Left lung (tissue), 4 donors: ENCODE measurements at regions not wholly inside any gene's neighbourhood (a gene's known extent, or its start where the extent isn't known, plus 50 kb on each side); places are given as distances from the start of the nearest gene placed in this dataset.

ENCODE experiments used
- ATAC-seq: fragments of 200-7000 bp; cut with Tn5 transposase; one replicate; pipeline ENCODE4 v1.9.1; 2020; ENCODE audit warnings: moderate library complexity
- DNase-seq, 4 donors: peaks; one replicate each; pipeline ENCODE4 v3.0.0-alpha.2; 2013 to 2020
- H3K27ac ChIP-seq, 2 donors: fragments of 200-600 bp; sonication (generic) in 1 of 2; one replicate each; pipeline versions ENCODE4 v1.5.0 to v1.8.0; 2020 to 2021
- H3K27me3 ChIP-seq, 2 donors: fragments of 200-600 bp; sonication (generic) in 1 of 2; one replicate each; pipeline versions ENCODE4 v1.5.0 to v1.8.0; 2020 to 2021
- H3K36me3 ChIP-seq, 2 donors: fragments of 200-600 bp; sonication (generic) in 1 of 2; one replicate each; pipeline versions ENCODE4 v1.5.0 to v1.8.0; 2020 to 2021
- H3K4me1 ChIP-seq, 2 donors: fragments of 200-600 bp; one replicate each; pipeline ENCODE4 v1.8.0; 2021
- H3K4me3 ChIP-seq, 2 donors: fragments of 200-600 bp; sonication (generic) in 1 of 2; one replicate each; pipeline versions ENCODE4 v1.5.0 to v1.8.0; 2020 to 2021; ENCODE audit warnings: mild to moderate bottlenecking in 1 of 2
- H3K9me3 ChIP-seq, 2 donors: fragments of 200-600 bp; sonication (generic) in 1 of 2; one replicate each; pipeline versions ENCODE4 v1.5.0 to v1.8.0; 2020 to 2021
- CTCF ChIP-seq, 2 donors: fragments of 200-600 bp; sonication (generic) in 1 of 2; IDR thresholded peaks; one replicate each; pipeline versions ENCODE4 v1.5.0 to v1.8.0; 2021; ENCODE audit warnings: antibody characterized with exemption in 2 of 2
- intact Hi-C, 2 donors: fragments of 100-400 bp; cut with DNase I; formaldehyde crosslinking; loops; one replicate each; pipeline versions ENCODE4 v1.11.2 to v1.14.2; 2022
- donor health status: DM: no; HTN: yes; CAD: no.
- donor health status: DM: no; HTN: no; CAD: no.

- Histone ChIP-seq H3K4me3 (no peak overlapping the region), H3K27me3 (no peaks in the 10 kb centered on the region), H3K36me3 (no peaks in the 10 kb centered on the region), H3K4me1 (no peaks in the 10 kb centered on the region), H3K27ac (no peak overlapping the region), H3K9me3 (no peaks in the 10 kb centered on the region)
- DNase-seq, result no peak
- no peak for TF ChIP-seq CTCF (IDR thresholded peaks at IDR 0.05)
- intact Hi-C loops, result no loop called here
- ATAC-seq, result no peak
Observed at GRCh38 chrX:45876206-45876605, 669.0 kb downstream of the ZNF674 start.

GRCh38 chrX:45873781-45874180, 671.4 kb downstream of the ZNF674 start:
- TF ChIP-seq CTCF (IDR thresholded peaks at IDR 0.05), result no peak
- intact Hi-C loops, result no loop called here
- no peaks in the 10 kb centered on the region for H3K4me1 ChIP-seq
- no peak overlapping the region for H3K27ac ChIP-seq
- DNase-seq, result no peak
- H3K36me3 ChIP-seq, result no peaks in the 10 kb centered on the region
- no peaks in the 10 kb centered on the region for H3K9me3 ChIP-seq
- ATAC-seq, result no peak
- no peak overlapping the region for H3K4me3 ChIP-seq
- H3K27me3 ChIP-seq, result no peaks in the 10 kb centered on the region

- H3K4me1 ChIP-seq, result no peaks in the 10 kb centered on the region
- no peaks in the 10 kb centered on the region for H3K9me3 ChIP-seq
- TF ChIP-seq CTCF (IDR thresholded peaks at IDR 0.05), result no peak
- H3K27me3 ChIP-seq, result no peaks in the 10 kb centered on the region
- no peak overlapping the region for H3K4me3 ChIP-seq
- H3K36me3 ChIP-seq, result no peaks in the 10 kb centered on the region
- intact Hi-C loops, result no loop called here
- H3K27ac ChIP-seq, result no peak overlapping the region
- DNase-seq, result no peak
- ATAC-seq, result no peak
Observed at GRCh38 chrX:45872480-45872879, 671.8 kb upstream of the DIPK2B start.

GRCh38 chrX:45868425-45868824, 667.7 kb upstream of the DIPK2B start:
- H3K27ac ChIP-seq, result no peak overlapping the region
- H3K4me1 ChIP-seq, result no peaks in the 10 kb centered on the region
- peaks cover 0 to 2% of the 10 kb centered on the region in 2 donors for H3K27me3 ChIP-seq
- no peaks in the 10 kb centered on the region for H3K36me3 ChIP-seq
- no peak for TF ChIP-seq CTCF (IDR thresholded peaks at IDR 0.05)
- DNase-seq (no peak), ATAC-seq (no peak)
- intact Hi-C loops, result no loop called here
- H3K9me3 ChIP-seq, result no peaks in the 10 kb centered on the region
- H3K4me3 ChIP-seq, result no peak overlapping the region

GRCh38 chrX:45862801-45863200, 662.1 kb upstream of the DIPK2B start:
- TF ChIP-seq CTCF (IDR thresholded peaks at IDR 0.05), result no peak
- no peaks in the 10 kb centered on the region for H3K4me1 ChIP-seq
- ATAC-seq (no peak), DNase-seq (no peak)
- no peak overlapping the region for H3K4me3 ChIP-seq
- intact Hi-C loops, result no loop called here
- H3K27me3 ChIP-seq, result peaks cover 0 to 2% of the 10 kb centered on the region in 2 donors
- H3K27ac ChIP-seq, result no peak overlapping the region
- H3K36me3 ChIP-seq, result no peaks in the 10 kb centered on the region
- no peaks in the 10 kb centered on the region for H3K9me3 ChIP-seq
